PC-9 (cell line): ENCODE measurements at regions not wholly inside any gene's neighbourhood (a gene's known extent, or its start where the extent isn't known, plus 50 kb on each side); places are given as distances from the start of the nearest gene placed in this dataset.

Experiments
- BruUV-seq: library from RNA; stranded (reverse); fragments of 400-500 nt; replicated peaks from 2 replicates; lab custom pipeline; 2021; lab: Mats Ljungman, UMichigan
- CTCF ChIA-PET: fragments of 300-600 bp; sonication (Branson Sonifier 250); formaldehyde crosslinking; loops from one replicate; lab custom pipeline; 2022; ENCODE audit warnings: antibody characterized with exemption; lab: Charles Lee
- POLR2A ChIA-PET: fragments of 300-600 bp; sonication (Branson Sonifier 250); formaldehyde crosslinking; loops from one replicate; lab custom pipeline; 2022; ENCODE audit warnings: antibody characterized with exemption; ENCODE audit not compliant: unreplicated experiment; lab: Charles Lee
- DNase-seq, 2 experiments: peaks; one replicate each; pipeline versions ENCODE4 v3.0.0 to v3.0.0-alpha.2; 2015 to 2022; ENCODE audit warnings: mixed read lengths in 1 of 2
- H2AFZ ChIP-seq: fragments of 200-600 bp; sonication (generic); 2 replicates; pipeline ENCODE4 v1.8.1; 2017; ENCODE audit warnings: antibody characterized with exemption
- H3F3A ChIP-seq: fragments of 200-600 bp; sonication (generic); 2 replicates; pipeline ENCODE4 v1.8.1; 2017; ENCODE audit warnings: antibody characterized with exemption, mild to moderate bottlenecking, low read depth; ENCODE audit not compliant: insufficient read depth
- H3K27ac ChIP-seq: fragments of 200-600 bp; sonication (generic); 2 replicates; pipeline ENCODE4 v1.6.1; 2016; ENCODE audit warnings: mixed run types
- H3K27me3 ChIP-seq: fragments of 200-600 bp; sonication (generic); 2 replicates; pipeline ENCODE4 v1.6.1; 2016; ENCODE audit warnings: low read depth, mixed run types; ENCODE audit not compliant: insufficient read depth
- H3K36me3 ChIP-seq: fragments of 200-600 bp; sonication (generic); 2 replicates; pipeline ENCODE4 v1.6.1; 2016; ENCODE audit warnings: low read depth, mixed run types
- H3K4me1 ChIP-seq: fragments of 200-600 bp; sonication (generic); replicated peaks from 2 replicates; pipeline ENCODE4 v1.6.1; 2016; ENCODE audit warnings: mixed run types; ENCODE audit not compliant: insufficient read depth
- H3K4me2 ChIP-seq: fragments of 200-600 bp; sonication (generic); 2 replicates; pipeline ENCODE4 v1.6.1; 2017; ENCODE audit warnings: mixed run types
- H3K4me3 ChIP-seq: fragments of 200-600 bp; sonication (generic); 2 replicates; pipeline ENCODE4 v1.6.1; 2016; ENCODE audit warnings: mixed run types
- H3K79me2 ChIP-seq: fragments of 200-600 bp; sonication (generic); 2 replicates; pipeline ENCODE4 v1.6.1; 2017; ENCODE audit warnings: low read depth, mixed run types
- H3K9me2 ChIP-seq: fragments of 200-600 bp; sonication (generic); 2 replicates; pipeline ENCODE4 v1.8.1; 2017; ENCODE audit warnings: mild to moderate bottlenecking; ENCODE audit not compliant: insufficient read depth
- H3K9me3 ChIP-seq: fragments of 200-600 bp; sonication (generic); 2 replicates; pipeline ENCODE4 v1.8.1; 2016; ENCODE audit warnings: low read depth; ENCODE audit not compliant: insufficient read depth
- H4K20me1 ChIP-seq: fragments of 200-600 bp; sonication (generic); 2 replicates; pipeline ENCODE4 v1.8.1; 2017; ENCODE audit not compliant: insufficient read depth
- CTCF ChIP-seq: fragments of 200-600 bp; sonication (generic); conservative IDR thresholded peaks from 2 replicates; pipeline ENCODE4 v1.6.1; 2017; ENCODE audit warnings: mixed run types, antibody characterized with exemption, mild to moderate bottlenecking, moderate library complexity
- EZH2 ChIP-seq: fragments of 200-600 bp; sonication (generic); IDR thresholded peaks from 2 replicates; pipeline ENCODE4 v1.8.0; 2017; ENCODE audit warnings: antibody characterized with exemption, low read depth
- intact Hi-C: fragments of 100-400 bp; cut with micrococcal nuclease; formaldehyde crosslinking; loops from one replicate; pipeline ENCODE4 v1.10.0; 2022; ENCODE audit not compliant: unreplicated experiment

- CTCF ChIA-PET = no interaction called here
- intact Hi-C loops = no loop called here
- H4K20me1 ChIP-seq = no peaks in the 10 kb centered on the region
- H3F3A ChIP-seq = no peaks in the 10 kb centered on the region
- H3K9me2 ChIP-seq = no peaks in the 10 kb centered on the region
- no peak overlapping the region for H2AFZ ChIP-seq
- no peaks in the 10 kb centered on the region for H3K27me3 ChIP-seq
- H3K4me1 ChIP-seq = no peaks in the 10 kb centered on the region
- no peak overlapping the region for H3K4me3 ChIP-seq
- no peak overlapping the region for H3K27ac ChIP-seq
- no peak for DNase-seq
- no peaks in the 10 kb centered on the region for H3K36me3 ChIP-seq
- no TSS peak for BruUV-seq
- no peak overlapping the region for H3K4me2 ChIP-seq
- TF ChIP-seq CTCF (no peak), EZH2 (no peak)
- H3K9me3 ChIP-seq = no peaks in the 10 kb centered on the region
- H3K79me2 ChIP-seq = no peaks in the 10 kb centered on the region
- POLR2A ChIA-PET = no interaction called here
These were observed 681.0 kb upstream of the PCDH20 start for GRCh38 chr13:62096652-62097051.

- Histone ChIP-seq H3K9me2 (no peaks in the 10 kb centered on the region), H3F3A (no peaks in the 10 kb centered on the region), H3K36me3 (no peaks in the 10 kb centered on the region), H2AFZ (no peak overlapping the region), H3K4me3 (no peak overlapping the region), H3K9me3 (no peaks in the 10 kb centered on the region), H3K27me3 (no peaks in the 10 kb centered on the region), H3K79me2 (no peaks in the 10 kb centered on the region), H3K4me1 (no peaks in the 10 kb centered on the region), H4K20me1 (no peaks in the 10 kb centered on the region), H3K27ac (no peak overlapping the region), H3K4me2 (no peak overlapping the region)
- POLR2A ChIA-PET = no interaction called here
- DNase-seq = no peak
- CTCF ChIA-PET = no interaction called here
- intact Hi-C loops = no loop called here
- TF ChIP-seq CTCF (no peak), EZH2 (no peak)
- BruUV-seq = no TSS peak
These were observed 679.3 kb upstream of the PCDH20 start for GRCh38 chr13:62094932-62095331.

GRCh38 chr13:62093984-62094780 is 678.5 kb upstream of the PCDH20 start:
- intact Hi-C loops = no loop called here
- Histone ChIP-seq H3K9me3 (no peaks in the 10 kb centered on the region), H3F3A (no peaks in the 10 kb centered on the region), H2AFZ (no peak overlapping the region), H3K4me1 (no peaks in the 10 kb centered on the region), H3K27ac (no peak overlapping the region), H3K36me3 (no peaks in the 10 kb centered on the region), H3K4me3 (no peak overlapping the region), H3K9me2 (no peaks in the 10 kb centered on the region), H3K79me2 (no peaks in the 10 kb centered on the region), H3K27me3 (no peaks in the 10 kb centered on the region), H3K4me2 (no peak overlapping the region), H4K20me1 (no peaks in the 10 kb centered on the region)
- TF ChIP-seq EZH2 (no peak), CTCF (no peak)
- DNase-seq = no peak
- BruUV-seq = no TSS peak
- POLR2A ChIA-PET = no interaction called here
- CTCF ChIA-PET = no interaction called here
